Cardiac muscle cell (in vitro differentiated cells and primary cell): ENCODE measurements at regions not wholly inside any gene's neighbourhood (a gene's known extent, or its start where the extent isn't known, plus 50 kb on each side); places are given as distances from the start of the nearest gene placed in this dataset.

Source experiments
- DNase-seq, 2 donors: peaks; one replicate each; pipeline versions ENCODE4 v3.0.0 to v3.0.0-alpha.2; 2010 to 2017; ENCODE audit warnings: low read depth in 1 of 2, low spot score in 1 of 2
- H3K27ac ChIP-seq: fragments of 200-600 bp; sonication (generic); 2 replicates; pipeline ENCODE4 v1.5.1; 2016
- H3K27me3 ChIP-seq: fragments of 200-600 bp; sonication (generic); 2 replicates; pipeline ENCODE4 v1.6.0; 2016; ENCODE audit warnings: control low read depth
- H3K36me3 ChIP-seq: fragments of 200-600 bp; sonication (generic); 2 replicates; pipeline ENCODE4 v1.5.1; 2016; ENCODE audit warnings: control low read depth
- H3K4me1 ChIP-seq: fragments of 200-600 bp; sonication (generic); 2 replicates; pipeline ENCODE4 v1.8.1; 2017; ENCODE audit warnings: low read depth, mild to moderate bottlenecking, mixed run types
- H3K4me3 ChIP-seq: fragments of 200-600 bp; sonication (generic); 2 replicates; pipeline ENCODE4 v1.5.1; 2016; ENCODE audit warnings: mild to moderate bottlenecking
- H3K9me3 ChIP-seq: fragments of 200-600 bp; sonication (generic); 2 replicates; pipeline ENCODE4 v1.5.1; 2017; ENCODE audit warnings: low read depth, mild to moderate bottlenecking, control low read depth
- TF ChIP-seq, protein P1 (sequence below): IDR thresholded peaks from 2 replicates; pipeline ENCODE4 v1.5.1; 2012; ENCODE audit warnings: low read depth, mild to moderate bottlenecking, low read length

DNA sequence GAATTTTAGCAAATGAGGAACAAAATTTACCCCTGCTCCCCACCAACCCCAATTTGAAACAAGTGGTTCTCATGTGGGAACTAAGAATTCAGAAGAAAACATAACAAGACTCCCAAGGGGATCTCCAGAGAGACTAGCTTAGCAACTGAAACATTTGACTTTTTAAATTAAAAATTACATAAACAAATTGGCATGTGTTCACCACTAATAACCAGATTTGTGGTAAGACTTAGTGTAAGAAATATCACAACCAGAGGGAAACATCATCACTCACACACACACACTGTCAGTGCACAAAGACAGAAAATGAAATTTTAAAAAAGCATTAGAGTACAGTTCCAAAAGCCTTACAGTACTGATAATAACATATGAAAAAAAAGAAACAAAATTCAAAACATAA lies 348.8 kb downstream of the CGGBP1 start:
- no peaks in the 10 kb centered on the region for H3K4me1 ChIP-seq
- TF ChIP-seq, protein P1, sequence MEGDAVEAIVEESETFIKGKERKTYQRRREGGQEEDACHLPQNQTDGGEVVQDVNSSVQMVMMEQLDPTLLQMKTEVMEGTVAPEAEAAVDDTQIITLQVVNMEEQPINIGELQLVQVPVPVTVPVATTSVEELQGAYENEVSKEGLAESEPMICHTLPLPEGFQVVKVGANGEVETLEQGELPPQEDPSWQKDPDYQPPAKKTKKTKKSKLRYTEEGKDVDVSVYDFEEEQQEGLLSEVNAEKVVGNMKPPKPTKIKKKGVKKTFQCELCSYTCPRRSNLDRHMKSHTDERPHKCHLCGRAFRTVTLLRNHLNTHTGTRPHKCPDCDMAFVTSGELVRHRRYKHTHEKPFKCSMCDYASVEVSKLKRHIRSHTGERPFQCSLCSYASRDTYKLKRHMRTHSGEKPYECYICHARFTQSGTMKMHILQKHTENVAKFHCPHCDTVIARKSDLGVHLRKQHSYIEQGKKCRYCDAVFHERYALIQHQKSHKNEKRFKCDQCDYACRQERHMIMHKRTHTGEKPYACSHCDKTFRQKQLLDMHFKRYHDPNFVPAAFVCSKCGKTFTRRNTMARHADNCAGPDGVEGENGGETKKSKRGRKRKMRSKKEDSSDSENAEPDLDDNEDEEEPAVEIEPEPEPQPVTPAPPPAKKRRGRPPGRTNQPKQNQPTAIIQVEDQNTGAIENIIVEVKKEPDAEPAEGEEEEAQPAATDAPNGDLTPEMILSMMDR = no peak
- H3K36me3 ChIP-seq = no peaks in the 10 kb centered on the region
- no peak for DNase-seq
- H3K4me3 ChIP-seq = no peak overlapping the region
- H3K27me3 ChIP-seq = no peaks in the 10 kb centered on the region
- H3K9me3 ChIP-seq = no peaks in the 10 kb centered on the region
- no peak overlapping the region for H3K27ac ChIP-seq

DNA sequence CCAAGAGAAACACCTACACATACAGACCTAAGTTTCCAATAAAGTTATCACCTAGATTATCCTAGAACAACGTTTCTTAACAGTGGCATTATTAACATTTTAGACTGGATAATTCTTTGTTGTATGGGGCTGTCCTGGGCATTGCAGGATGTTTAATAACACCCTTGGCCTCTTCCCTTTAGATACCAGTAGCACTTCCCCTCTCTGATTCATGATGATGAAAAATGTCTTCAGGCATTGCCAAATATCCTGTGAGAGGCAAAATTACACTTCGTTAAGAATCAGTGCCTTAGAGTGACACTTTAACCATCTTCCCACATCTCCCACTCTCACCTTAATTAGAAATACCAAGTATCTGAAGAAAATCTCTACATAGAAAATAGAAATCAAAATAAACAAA lies 352.6 kb downstream of the CGGBP1 start:
- TF ChIP-seq, protein P1 = no peak

DNA sequence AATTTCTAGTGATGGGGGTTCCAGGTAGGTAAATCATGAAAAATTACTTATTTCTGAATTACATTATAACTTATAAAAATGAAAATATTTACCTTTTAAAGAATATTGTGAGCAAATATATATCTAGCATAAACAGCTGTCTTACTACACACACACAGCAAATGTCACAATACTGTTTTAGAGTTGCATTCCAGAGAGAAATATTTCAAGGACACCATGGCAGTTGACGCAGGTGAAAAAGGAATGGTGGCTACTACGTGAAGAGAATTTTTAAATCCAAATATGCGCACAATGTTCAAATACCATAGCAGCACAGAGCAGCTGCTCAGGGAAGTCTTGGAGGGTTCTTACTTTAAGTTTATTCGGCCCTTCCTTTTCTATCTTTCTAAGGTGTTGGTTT lies 356.2 kb downstream of the CGGBP1 start:
- H3K36me3 ChIP-seq = no peaks in the 10 kb centered on the region
- H3K27me3 ChIP-seq = no peaks in the 10 kb centered on the region
- H3K27ac ChIP-seq = no peak overlapping the region
- H3K4me1 ChIP-seq = no peaks in the 10 kb centered on the region
- TF ChIP-seq, protein P1 = no peak
- H3K4me3 ChIP-seq = no peak overlapping the region
- no peak for DNase-seq
- H3K9me3 ChIP-seq = no peaks in the 10 kb centered on the region

More for the DNA sequence above, 352.6 kb downstream of the CGGBP1 start:
- no peak for DNase-seq
- Histone ChIP-seq H3K4me1 (no peaks in the 10 kb centered on the region), H3K27ac (no peak overlapping the region), H3K4me3 (no peak overlapping the region), H3K27me3 (no peaks in the 10 kb centered on the region), H3K36me3 (no peaks in the 10 kb centered on the region), H3K9me3 (no peaks in the 10 kb centered on the region)

DNA sequence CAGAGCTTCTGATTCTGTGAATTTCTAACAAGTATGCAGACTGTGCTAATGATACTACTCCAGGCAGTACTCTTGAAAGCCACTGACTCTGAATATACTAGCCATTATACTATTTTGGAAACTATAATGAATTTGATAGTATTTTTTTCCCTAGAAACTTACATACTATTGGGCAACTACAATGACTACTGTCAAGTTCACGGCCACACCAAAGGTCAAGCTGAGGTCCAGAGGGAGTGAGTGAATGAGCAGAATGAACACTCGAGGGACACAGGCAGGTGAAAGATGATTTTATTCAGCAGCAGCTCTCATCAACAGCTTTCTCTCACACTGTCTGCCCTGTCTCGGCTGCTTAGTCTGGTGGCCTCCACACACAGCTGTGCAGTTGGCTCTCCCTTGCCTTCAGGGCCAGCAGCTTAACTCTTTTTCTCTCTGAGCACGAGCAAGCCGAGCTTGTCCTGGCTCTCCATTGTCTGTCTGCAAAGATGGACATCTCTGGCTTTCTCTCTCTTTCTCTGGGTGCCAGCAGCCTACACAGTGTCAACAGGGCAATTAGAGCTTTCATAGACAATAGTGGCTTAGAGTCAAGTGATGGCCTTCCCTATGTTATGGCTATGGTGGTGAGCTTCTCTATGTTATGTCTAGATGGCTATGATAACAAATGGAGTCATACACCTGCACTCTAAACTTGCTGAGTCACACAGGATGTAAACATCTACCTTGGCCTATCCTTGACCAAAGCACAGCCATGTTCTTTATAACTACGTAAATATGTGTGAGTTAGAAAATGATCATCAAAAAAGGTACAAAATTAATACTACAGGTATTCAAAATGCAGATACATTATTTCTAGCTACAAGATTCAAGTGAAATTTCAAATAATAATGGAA lies 362.4 kb downstream of the CGGBP1 start:
- no peak overlapping the region for H3K27ac ChIP-seq

DNA sequence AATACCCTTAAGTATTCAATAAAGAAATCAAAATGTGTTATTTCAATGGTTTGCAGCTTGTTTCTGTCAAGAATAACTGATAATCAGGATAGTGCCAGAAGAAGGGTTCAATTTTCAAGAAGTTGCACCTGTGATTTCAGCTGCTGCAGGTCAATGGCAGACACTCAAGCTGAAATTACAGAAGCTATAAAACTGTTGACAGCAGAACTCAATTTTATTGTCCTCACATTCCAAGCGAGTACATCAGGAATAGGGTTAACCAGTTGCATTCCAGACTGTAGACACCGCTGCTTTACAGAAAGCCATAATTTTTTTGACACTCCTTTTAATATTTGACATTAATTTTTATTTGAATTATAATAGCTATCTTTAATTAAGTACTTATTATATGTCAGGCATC lies 364.1 kb downstream of the CGGBP1 start:
- Histone ChIP-seq H3K4me1 (no peaks in the 10 kb centered on the region), H3K9me3 (no peaks in the 10 kb centered on the region), H3K4me3 (no peak overlapping the region), H3K36me3 (no peaks in the 10 kb centered on the region), H3K27me3 (no peaks in the 10 kb centered on the region), H3K27ac (no peak overlapping the region)
- DNase-seq = peak in 1 of 2 donors; percentile 5
- TF ChIP-seq, protein P1 = no peak

More for the DNA sequence above, 362.4 kb downstream of the CGGBP1 start:
- Histone ChIP-seq H3K36me3 (no peaks in the 10 kb centered on the region), H3K4me1 (no peaks in the 10 kb centered on the region), H3K27me3 (no peaks in the 10 kb centered on the region), H3K4me3 (no peak overlapping the region), H3K9me3 (no peaks in the 10 kb centered on the region)
- no peak for DNase-seq
- TF ChIP-seq, protein P1 = no peak
